Epithelial cell of prostate (primary cell): ENCODE measurements at regions not wholly inside any gene's neighbourhood (a gene's known extent, or its start where the extent isn't known, plus 50 kb on each side); places are given as distances from the start of the nearest gene placed in this dataset.

Source experiments
- DNase-seq: peaks from one replicate; pipeline ENCODE4 v3.0.0-alpha.2; 2011; ENCODE audit warnings: low read depth, low spot score
- H3K27ac ChIP-seq: fragments of 450-650 bp; 2 replicates; pipeline ENCODE4 v1.5.1; 2017; ENCODE audit warnings: mild to moderate bottlenecking

GRCh38 chr6:123747515-123747914 lies 56.1 kb upstream of the NKAIN2 start:
- no peak overlapping the region for H3K27ac ChIP-seq
- DNase-seq: no peak

GRCh38 chr6:123745895-123746294 lies 57.8 kb upstream of the NKAIN2 start:
- H3K27ac ChIP-seq: no peak overlapping the region
- peak; percentile 36 for DNase-seq

- DNase-seq: no peak
- no peak overlapping the region for H3K27ac ChIP-seq
Observed at GRCh38 chr6:123744840-123745239, 58.8 kb upstream of the NKAIN2 start.

- H3K27ac ChIP-seq: no peak overlapping the region
- DNase-seq: no peak
Observed at GRCh38 chr6:123742626-123743025, 61.0 kb upstream of the NKAIN2 start.

GRCh38 chr6:123733180-123733579 lies 70.5 kb upstream of the NKAIN2 start:
- DNase-seq: no peak
- no peak overlapping the region for H3K27ac ChIP-seq

GRCh38 chr6:123716506-123716905 lies 79.8 kb upstream of the TRDN start:
- H3K27ac ChIP-seq: no peak overlapping the region
- peak; percentile 2 for DNase-seq

- no peak for DNase-seq
- H3K27ac ChIP-seq: no peak overlapping the region
Observed at GRCh38 chr6:123715006-123715863, 78.5 kb upstream of the TRDN start.

GRCh38 chr6:123712831-123713230 lies 76.1 kb upstream of the TRDN start:
- no peak overlapping the region for H3K27ac ChIP-seq
- no peak for DNase-seq

GRCh38 chr6:123702943-123703342 lies 66.2 kb upstream of the TRDN start:
- H3K27ac ChIP-seq: no peak overlapping the region
- DNase-seq: no peak

GRCh38 chr6:123687864-123688263 lies 51.1 kb upstream of the TRDN start:
- no peak for DNase-seq
- H3K27ac ChIP-seq: no peak overlapping the region
